Mucosa of descending colon (tissue), 3 donors: ENCODE measurements at regions not wholly inside any gene's neighbourhood (a gene's known extent, or its start where the extent isn't known, plus 50 kb on each side); places are given as distances from the start of the nearest gene placed in this dataset.

Experiments
- ATAC-seq: fragments of 200-7000 bp; cut with Tn5 transposase; one replicate; pipeline ENCODE4 v1.9.1; 2020; ENCODE audit warnings: mild to moderate bottlenecking, moderate library complexity
- DNase-seq, 3 donors: peaks; one replicate each; pipeline ENCODE4 v3.0.0-alpha.2; 2020
- H3K36me3 ChIP-seq: fragments of 200-600 bp; one replicate; pipeline ENCODE4 v1.8.0; 2021; ENCODE audit warnings: low read depth, mild to moderate bottlenecking
- H3K4me1 ChIP-seq: fragments of 200-600 bp; one replicate; pipeline ENCODE4 v1.8.0; 2021; ENCODE audit warnings: low read depth, mild to moderate bottlenecking
- H3K4me3 ChIP-seq: fragments of 200-600 bp; one replicate; pipeline ENCODE4 v1.8.0; 2021; ENCODE audit warnings: mild to moderate bottlenecking
- H3K9me3 ChIP-seq: fragments of 200-600 bp; one replicate; pipeline ENCODE4 v1.8.0; 2021; ENCODE audit warnings: mild to moderate bottlenecking
- CTCF ChIP-seq: fragments of 200-600 bp; IDR thresholded peaks from one replicate; pipeline ENCODE4 v1.8.0; 2022; ENCODE audit warnings: antibody characterized with exemption, mild to moderate bottlenecking
- intact Hi-C, 2 donors: fragments of 100-400 bp; cut with DNase I in 1 of 2; cut with micrococcal nuclease in 1 of 2; formaldehyde crosslinking; loops; one replicate each; pipeline versions ENCODE4 v1.11.0 to v1.11.1; 2022; cut with DNase I, micrococcal nuclease
- donor health status: DM: no; HTN: no; CAD: no; lungs with moderate emphysema.
- donor health status: DM: no; HTN: no; CAD: no.
- donor health status: DM: no; HTN: yes; CAD: no.

- TF ChIP-seq CTCF = no peak
- Histone ChIP-seq H3K4me3 (no peak overlapping the region), H3K9me3 (peaks cover 9% of the 10 kb centered on the region), H3K4me1 (no peaks in the 10 kb centered on the region), H3K36me3 (no peaks in the 10 kb centered on the region)
- ATAC-seq = no peak
- DNase-seq = no peak
- intact Hi-C loops = no loop called here
These were observed 145.5 kb downstream of the BTBD3 start for GRCh38 chr20:12063106-12063684.

- no peak for TF ChIP-seq CTCF
- no peak overlapping the region for H3K4me3 ChIP-seq
- H3K36me3 ChIP-seq = no peaks in the 10 kb centered on the region
- peaks cover 9% of the 10 kb centered on the region for H3K9me3 ChIP-seq
- ATAC-seq = no peak
- DNase-seq = no peak
- H3K4me1 ChIP-seq = no peaks in the 10 kb centered on the region
- intact Hi-C loops = no loop called here
These were observed 146.8 kb downstream of the BTBD3 start for GRCh38 chr20:12064540-12064939.

DNA sequence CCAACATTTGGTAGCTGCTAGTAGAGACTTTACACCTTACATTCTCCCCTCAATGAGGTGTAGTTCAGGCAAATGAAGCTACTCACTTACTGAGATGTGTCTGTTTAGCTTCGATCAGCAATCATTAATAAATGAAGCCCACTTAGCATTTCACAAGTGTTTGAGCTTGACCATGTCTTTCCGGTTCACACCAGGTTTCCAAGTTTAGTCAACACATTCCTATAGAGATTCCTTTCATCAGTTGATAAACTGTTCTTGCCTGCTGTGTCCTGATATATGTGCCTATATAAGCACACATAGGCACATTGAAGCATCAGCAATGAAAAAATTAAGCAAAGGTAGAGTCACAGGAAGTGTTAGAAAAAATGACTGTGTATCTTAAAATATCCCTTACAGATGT is 150.0 kb downstream of the BTBD3 start:
- no peaks in the 10 kb centered on the region for H3K4me1 ChIP-seq
- ATAC-seq (no peak), DNase-seq (no peak)
- no peak overlapping the region for H3K4me3 ChIP-seq
- no peak for TF ChIP-seq CTCF
- H3K36me3 ChIP-seq = no peaks in the 10 kb centered on the region
- intact Hi-C loops = no loop called here
- peaks cover 9% of the 10 kb centered on the region for H3K9me3 ChIP-seq

GRCh38 chr20:12068121-12068520 is 150.4 kb downstream of the BTBD3 start:
- DNase-seq = no peak
- TF ChIP-seq CTCF = no peak
- no peak overlapping the region for H3K4me3 ChIP-seq
- H3K9me3 ChIP-seq = peaks cover 9% of the 10 kb centered on the region
- H3K36me3 ChIP-seq = no peaks in the 10 kb centered on the region
- ATAC-seq = no peak
- intact Hi-C loops = no loop called here
- no peaks in the 10 kb centered on the region for H3K4me1 ChIP-seq

DNA sequence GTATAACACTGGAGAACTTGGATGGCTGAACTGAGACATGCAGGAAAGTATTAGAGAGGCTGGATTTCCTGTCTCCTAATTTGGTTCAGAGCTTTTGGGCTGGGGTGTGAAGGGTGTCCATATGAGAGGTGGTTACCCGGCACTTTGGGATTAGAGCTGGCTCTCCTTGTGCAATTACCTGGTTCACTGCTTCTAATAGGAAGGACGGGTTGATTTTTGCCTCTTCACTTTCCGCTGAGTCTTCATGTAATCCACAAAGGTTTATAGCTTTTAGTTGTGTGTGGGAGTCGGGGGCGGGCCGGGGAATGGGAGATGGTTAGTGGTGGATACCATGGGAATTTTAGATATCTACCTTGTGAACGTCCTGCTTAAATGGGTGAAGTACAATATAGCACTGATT is 151.5 kb downstream of the BTBD3 start:
- H3K9me3 ChIP-seq = peaks cover 9% of the 10 kb centered on the region
- DNase-seq (no peak), ATAC-seq (no peak)
- no peaks in the 10 kb centered on the region for H3K36me3 ChIP-seq
- TF ChIP-seq CTCF = no peak
- no peaks in the 10 kb centered on the region for H3K4me1 ChIP-seq
- H3K4me3 ChIP-seq = no peak overlapping the region
- intact Hi-C loops = no loop called here
